Suprapubic skin (tissue), 4 donors: ENCODE measurements at regions not wholly inside any gene's neighbourhood (a gene's known extent, or its start where the extent isn't known, plus 50 kb on each side); places are given as distances from the start of the nearest gene placed in this dataset.

Source experiments
- DNase-seq, 2 donors: peaks; one replicate each; pipeline ENCODE4 v3.0.0-alpha.2; 2019; ENCODE audit warnings: low spot score in 2 of 2
- H3K27ac ChIP-seq: fragments of 200-600 bp; sonication (generic); one replicate; pipeline ENCODE4 v1.5.1; 2019
- H3K27me3 ChIP-seq: fragments of 200-600 bp; sonication (generic); one replicate; pipeline ENCODE4 v1.5.1; 2019
- H3K36me3 ChIP-seq: fragments of 200-600 bp; sonication (generic); one replicate; pipeline ENCODE4 v1.5.1; 2019
- H3K4me1 ChIP-seq: fragments of 200-600 bp; sonication (generic); one replicate; pipeline ENCODE4 v1.5.1; 2019
- H3K4me3 ChIP-seq: fragments of 200-600 bp; sonication (generic); one replicate; pipeline ENCODE4 v1.5.1; 2019; ENCODE audit warnings: mild to moderate bottlenecking
- H3K9me3 ChIP-seq: fragments of 200-600 bp; sonication (generic); one replicate; pipeline ENCODE4 v1.5.1; 2019
- CTCF ChIP-seq, 2 donors: fragments of 200-600 bp in 1 of 2; fragments of 450-650 bp in 1 of 2; sonication (generic) in 1 of 2; IDR thresholded peaks; one replicate each; pipeline ENCODE4 v1.5.1; 2016 to 2019; ENCODE audit warnings: antibody characterized with exemption in 2 of 2, mild to moderate bottlenecking in 1 of 2, moderate library complexity in 1 of 2
- EP300 ChIP-seq: sonication (generic); formaldehyde crosslinking; IDR thresholded peaks from one replicate; pipeline ENCODE4 v1.6.1; 2017; ENCODE audit warnings: antibody characterized with exemption
- POLR2A ChIP-seq, 2 donors: fragments of 450-650 bp; IDR thresholded peaks; one replicate each; pipeline ENCODE4 v1.6.1; 2017; ENCODE audit warnings: antibody characterized with exemption in 2 of 2, mild to moderate bottlenecking in 2 of 2, moderate library complexity in 2 of 2
- POLR2AphosphoS5 ChIP-seq, 3 donors: sonication (generic); formaldehyde crosslinking; IDR thresholded peaks; one replicate each; pipeline ENCODE4 v1.6.1; 2017; ENCODE audit warnings: antibody characterized with exemption in 3 of 3
- WGBS: methylation state at CpG from one replicate; pipeline ENCODE4 v1.1.5; 2018; 5-methylcytosine and 5-hydroxymethylcytosine counted together

GRCh38 chr2:64283641-64284361 is 139.6 kb upstream of the PELI1 start:
- H3K36me3 ChIP-seq: no peaks in the 10 kb centered on the region
- no peaks in the 10 kb centered on the region for H3K9me3 ChIP-seq
- DNase-seq: no peak
- H3K27me3 ChIP-seq: no peaks in the 10 kb centered on the region
- H3K27ac ChIP-seq: no peak overlapping the region
- H3K4me3 ChIP-seq: no peak overlapping the region
- H3K4me1 ChIP-seq: peaks cover 10% of the 10 kb centered on the region
- WGBS: 63% methylated on average over 15 of the region's 15 CpGs
- no peak for TF ChIP-seq EP300
- TF ChIP-seq POLR2A (IDR thresholded peaks at IDR 0.05): no peak
- no peak for TF ChIP-seq POLR2AphosphoS5 (IDR thresholded peaks at IDR 0.05)
- no peak for TF ChIP-seq CTCF (IDR thresholded peaks at IDR 0.05)

GRCh38 chr2:64284751-64285150 is 140.5 kb upstream of the PELI1 start:
- Histone ChIP-seq H3K36me3 (no peaks in the 10 kb centered on the region), H3K4me3 (no peak overlapping the region), H3K27ac (no peak overlapping the region), H3K27me3 (no peaks in the 10 kb centered on the region), H3K4me1 (peaks cover 10% of the 10 kb centered on the region), H3K9me3 (no peaks in the 10 kb centered on the region)
- TF ChIP-seq POLR2AphosphoS5 (IDR thresholded peaks at IDR 0.05) (no peak), EP300 (no peak), POLR2A (IDR thresholded peaks at IDR 0.05) (no peak), CTCF (IDR thresholded peaks at IDR 0.05) (no peak)
- 40% methylated on average over 3 of the region's 3 CpGs for WGBS
- no peak for DNase-seq

- Histone ChIP-seq H3K27ac (no peak overlapping the region), H3K27me3 (no peaks in the 10 kb centered on the region), H3K4me3 (no peak overlapping the region), H3K36me3 (no peaks in the 10 kb centered on the region), H3K4me1 (peaks cover 10% of the 10 kb centered on the region), H3K9me3 (no peaks in the 10 kb centered on the region)
- 97% methylated on average over 5 of the region's 5 CpGs for WGBS
- DNase-seq: no peak
- no peak for TF ChIP-seq CTCF (IDR thresholded peaks at IDR 0.05)
- TF ChIP-seq POLR2AphosphoS5 (IDR thresholded peaks at IDR 0.05): no peak
Observed at GRCh38 chr2:64287202-64287740, 143.1 kb upstream of the PELI1 start.

GRCh38 chr2:64288321-64289193 is 144.3 kb upstream of the PELI1 start:
- 52% methylated on average over 13 of the region's 13 CpGs for WGBS
- H3K27me3 ChIP-seq: no peaks in the 10 kb centered on the region
- no peaks in the 10 kb centered on the region for H3K9me3 ChIP-seq
- DNase-seq: no peak
- TF ChIP-seq CTCF (IDR thresholded peaks at IDR 0.05) (no peak), POLR2AphosphoS5 (IDR thresholded peaks at IDR 0.05) (no peak), EP300 (no peak), POLR2A (IDR thresholded peaks at IDR 0.05) (no peak)
- no peak overlapping the region for H3K27ac ChIP-seq
- no peak overlapping the region for H3K4me3 ChIP-seq
- H3K36me3 ChIP-seq: no peaks in the 10 kb centered on the region
- peaks cover 10% of the 10 kb centered on the region for H3K4me1 ChIP-seq

- WGBS: 84% methylated on average over 5 of the region's 5 CpGs
- H3K27ac ChIP-seq: no peak overlapping the region
- no peak for TF ChIP-seq POLR2AphosphoS5 (IDR thresholded peaks at IDR 0.05)
- TF ChIP-seq EP300: no peak
Observed at GRCh38 chr2:64289251-64289650, 145.0 kb upstream of the PELI1 start.

More at GRCh38 chr2:64289251-64289650, 145.0 kb upstream of the PELI1 start:
- H3K36me3 ChIP-seq: no peaks in the 10 kb centered on the region
- no peak overlapping the region for H3K4me3 ChIP-seq
- peaks cover 7% of the 10 kb centered on the region for H3K4me1 ChIP-seq
- DNase-seq: no peak
- H3K9me3 ChIP-seq: no peaks in the 10 kb centered on the region
- H3K27me3 ChIP-seq: no peaks in the 10 kb centered on the region
